Endothelial cell (in vitro differentiated cells): ENCODE measurements at regions not wholly inside any gene's neighbourhood (a gene's known extent, or its start where the extent isn't known, plus 50 kb on each side); places are given as distances from the start of the nearest gene placed in this dataset.

ENCODE experiments used
- DNase-seq: peaks from one replicate; pipeline ENCODE4 v3.0.0; 2021; ENCODE audit warnings: low spot score
- H3K27ac Mint-ChIP-seq: one replicate; pipeline ENCODE4 v1.8.0; 2021; ENCODE audit warnings: mixed read lengths, inconsistent platforms; ENCODE audit not compliant: unreplicated experiment
- H3K27me3 Mint-ChIP-seq: one replicate; pipeline ENCODE4 v1.8.0; 2021; ENCODE audit warnings: mild to moderate bottlenecking, moderate library complexity, mixed read lengths, inconsistent platforms; ENCODE audit not compliant: unreplicated experiment
- H3K36me3 Mint-ChIP-seq: one replicate; pipeline ENCODE4 v1.8.0; 2021; ENCODE audit warnings: mild to moderate bottlenecking, low read depth, mixed read lengths, inconsistent platforms; ENCODE audit not compliant: unreplicated experiment
- H3K4me1 Mint-ChIP-seq: one replicate; pipeline ENCODE4 v1.8.0; 2021; ENCODE audit warnings: mild to moderate bottlenecking, mixed read lengths, inconsistent platforms; ENCODE audit not compliant: unreplicated experiment
- H3K4me3 Mint-ChIP-seq: one replicate; pipeline ENCODE4 v1.8.0; 2021; ENCODE audit warnings: mild to moderate bottlenecking, mixed read lengths, inconsistent platforms; ENCODE audit not compliant: unreplicated experiment
- H3K9me3 Mint-ChIP-seq: one replicate; pipeline ENCODE4 v1.8.0; 2021; ENCODE audit warnings: mixed read lengths, inconsistent platforms; ENCODE audit not compliant: unreplicated experiment
- TF ChIP-seq, protein P1 (sequence below): fragments of 200-600 bp; sonication (generic); IDR thresholded peaks from one replicate; pipeline ENCODE4 v1.5.0; 2021; ENCODE audit warnings: antibody characterized with exemption; ENCODE audit not compliant: unreplicated experiment

DNA sequence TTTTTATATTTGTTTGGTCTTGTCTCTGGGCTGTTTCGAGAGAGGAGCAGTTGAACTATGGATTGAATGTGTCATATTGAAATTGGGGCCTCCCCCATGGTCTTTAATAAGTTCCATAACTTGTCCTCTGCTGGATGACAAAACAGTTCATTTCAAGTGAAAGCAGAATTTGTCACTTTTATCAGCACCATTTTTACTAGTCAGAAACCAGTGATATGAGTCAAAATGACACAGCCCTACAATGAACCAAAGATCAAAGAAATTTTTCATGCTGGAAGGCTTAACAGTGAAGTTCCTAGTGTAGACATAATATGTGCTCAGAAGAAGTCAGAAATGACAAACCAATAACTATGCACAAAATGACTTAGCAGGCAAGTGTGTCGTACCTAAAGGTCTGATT, 133.6 kb upstream of the VWC2 start:
- Mint-ChIP-seq H3K4me3 (no peak overlapping the region), H3K9me3 (no peaks in the 10 kb centered on the region), H3K4me1 (no peaks in the 10 kb centered on the region), H3K27ac (no peak overlapping the region), H3K27me3 (no peaks in the 10 kb centered on the region), H3K36me3 (no peaks in the 10 kb centered on the region)
- TF ChIP-seq, protein P1, sequence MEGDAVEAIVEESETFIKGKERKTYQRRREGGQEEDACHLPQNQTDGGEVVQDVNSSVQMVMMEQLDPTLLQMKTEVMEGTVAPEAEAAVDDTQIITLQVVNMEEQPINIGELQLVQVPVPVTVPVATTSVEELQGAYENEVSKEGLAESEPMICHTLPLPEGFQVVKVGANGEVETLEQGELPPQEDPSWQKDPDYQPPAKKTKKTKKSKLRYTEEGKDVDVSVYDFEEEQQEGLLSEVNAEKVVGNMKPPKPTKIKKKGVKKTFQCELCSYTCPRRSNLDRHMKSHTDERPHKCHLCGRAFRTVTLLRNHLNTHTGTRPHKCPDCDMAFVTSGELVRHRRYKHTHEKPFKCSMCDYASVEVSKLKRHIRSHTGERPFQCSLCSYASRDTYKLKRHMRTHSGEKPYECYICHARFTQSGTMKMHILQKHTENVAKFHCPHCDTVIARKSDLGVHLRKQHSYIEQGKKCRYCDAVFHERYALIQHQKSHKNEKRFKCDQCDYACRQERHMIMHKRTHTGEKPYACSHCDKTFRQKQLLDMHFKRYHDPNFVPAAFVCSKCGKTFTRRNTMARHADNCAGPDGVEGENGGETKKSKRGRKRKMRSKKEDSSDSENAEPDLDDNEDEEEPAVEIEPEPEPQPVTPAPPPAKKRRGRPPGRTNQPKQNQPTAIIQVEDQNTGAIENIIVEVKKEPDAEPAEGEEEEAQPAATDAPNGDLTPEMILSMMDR = no peak
- no peak for DNase-seq

DNA sequence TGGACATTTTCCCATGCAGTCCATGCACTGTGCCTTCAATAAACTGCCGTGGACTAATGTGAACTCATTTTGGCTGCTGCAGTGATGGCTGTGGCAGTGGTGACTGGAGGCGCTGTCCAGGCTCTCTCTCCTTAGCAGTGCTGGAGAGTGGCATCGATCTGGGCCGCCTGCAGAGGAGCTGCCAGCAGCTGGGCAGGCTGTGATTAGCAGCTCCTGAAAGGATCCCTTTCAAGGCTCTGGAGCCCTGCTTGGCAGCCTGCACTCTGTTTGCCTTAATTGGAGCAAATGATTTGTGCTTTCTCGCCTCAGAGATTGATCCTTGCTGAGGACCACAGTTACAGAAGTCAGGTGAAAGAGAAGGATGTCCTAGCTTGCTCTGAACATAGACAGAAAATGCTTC, 130.1 kb upstream of the VWC2 start:
- Mint-ChIP-seq H3K27me3 (no peaks in the 10 kb centered on the region), H3K27ac (no peak overlapping the region), H3K4me1 (no peaks in the 10 kb centered on the region), H3K4me3 (no peak overlapping the region), H3K36me3 (no peaks in the 10 kb centered on the region), H3K9me3 (no peaks in the 10 kb centered on the region)
- DNase-seq = no peak
- TF ChIP-seq, protein P1 = no peak

DNA sequence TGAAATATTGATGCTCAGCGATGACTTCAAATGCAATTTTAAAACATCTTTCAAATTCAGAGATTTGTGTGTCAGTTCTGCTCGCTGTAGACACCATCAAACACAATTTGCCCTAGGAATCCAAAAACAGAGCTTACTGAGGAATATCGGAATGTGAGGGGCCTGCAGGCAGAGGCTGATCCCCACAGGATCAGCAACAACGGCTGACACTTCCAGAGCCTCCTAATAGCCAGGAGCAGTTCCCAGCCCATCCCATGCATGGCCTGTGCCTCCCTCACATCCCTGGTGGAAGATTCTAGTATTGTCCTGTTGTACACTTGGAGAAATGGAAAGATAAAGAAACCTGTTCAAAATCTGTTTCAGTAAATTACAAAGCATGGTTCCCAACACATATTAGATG, 129.7 kb upstream of the VWC2 start:
- Mint-ChIP-seq H3K9me3 (no peaks in the 10 kb centered on the region), H3K4me3 (no peak overlapping the region), H3K27me3 (no peaks in the 10 kb centered on the region), H3K27ac (no peak overlapping the region), H3K4me1 (no peaks in the 10 kb centered on the region), H3K36me3 (no peaks in the 10 kb centered on the region)
- TF ChIP-seq, protein P1 = no peak
- DNase-seq = no peak

DNA sequence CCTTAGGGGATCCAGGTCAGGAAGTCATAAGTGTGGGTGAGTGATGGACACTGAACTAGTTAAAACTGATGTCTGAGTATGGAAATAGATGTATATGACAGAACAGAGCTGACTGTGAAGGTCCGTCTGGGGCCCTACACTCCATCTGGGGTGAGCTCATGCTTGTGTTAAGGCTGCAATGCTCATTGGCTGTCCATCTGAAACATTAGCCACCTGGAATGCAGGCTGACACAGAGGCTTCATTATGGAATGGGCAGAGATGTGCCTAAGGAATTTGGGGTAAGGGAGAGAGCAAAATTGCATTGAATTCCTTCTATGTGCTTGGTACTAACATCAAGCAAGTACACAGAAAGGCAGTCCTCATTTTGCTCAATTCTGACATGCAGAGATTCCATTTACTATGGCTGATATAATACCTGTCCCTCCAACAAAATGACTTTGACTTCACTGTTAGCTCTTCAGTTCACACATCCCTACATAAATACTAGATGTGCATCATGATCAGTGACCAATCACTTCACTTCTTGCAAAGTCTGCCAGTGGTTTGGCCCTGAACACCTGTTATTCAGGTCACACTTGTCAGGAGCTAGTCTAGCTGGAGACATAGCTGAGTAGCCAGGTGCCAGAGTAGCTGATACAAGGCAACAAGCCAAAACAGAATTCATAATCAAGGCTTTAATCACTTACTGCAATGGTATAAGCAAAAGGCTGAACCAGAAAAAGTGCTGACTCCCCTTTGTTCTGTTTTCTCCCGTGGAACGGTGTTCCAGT, 128.9 kb upstream of the VWC2 start:
- H3K36me3 Mint-ChIP-seq = peaks cover 4% of the 10 kb centered on the region
- no peak overlapping the region for H3K4me3 Mint-ChIP-seq
- DNase-seq = no peak
- H3K4me1 Mint-ChIP-seq = no peaks in the 10 kb centered on the region
- no peak overlapping the region for H3K27ac Mint-ChIP-seq
- no peaks in the 10 kb centered on the region for H3K27me3 Mint-ChIP-seq
- TF ChIP-seq, protein P1 = no peak
- H3K9me3 Mint-ChIP-seq = no peaks in the 10 kb centered on the region

DNA sequence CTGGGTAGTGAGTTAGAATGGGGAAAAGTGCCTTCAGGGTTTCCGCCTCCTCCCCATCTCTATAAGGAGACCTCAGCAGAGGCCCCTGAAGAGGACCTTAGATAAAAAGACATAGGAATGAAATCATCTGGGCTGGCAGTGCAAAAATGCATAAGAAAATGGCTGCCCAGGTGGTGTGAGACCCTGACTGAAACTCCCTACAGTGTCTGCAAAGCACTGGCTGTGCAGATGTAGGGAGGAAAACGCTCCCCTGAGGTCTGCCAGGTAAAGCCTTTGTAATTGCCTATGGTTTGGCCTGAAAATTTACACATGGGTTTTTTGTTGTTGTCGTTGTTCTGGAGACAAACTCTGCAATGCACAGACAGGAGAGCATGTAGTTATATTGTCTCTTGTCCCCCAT, 128.1 kb upstream of the VWC2 start:
- Mint-ChIP-seq H3K27ac (no peak overlapping the region), H3K4me1 (no peaks in the 10 kb centered on the region), H3K4me3 (no peak overlapping the region), H3K9me3 (no peaks in the 10 kb centered on the region), H3K27me3 (no peaks in the 10 kb centered on the region), H3K36me3 (peaks cover 4% of the 10 kb centered on the region)
- TF ChIP-seq, protein P1 = no peak
- no peak for DNase-seq
